HUES6 (cell line): ENCODE measurements at regions not wholly inside any gene's neighbourhood (a gene's known extent, or its start where the extent isn't known, plus 50 kb on each side); places are given as distances from the start of the nearest gene placed in this dataset.
"Not testable (repeated sequence)": the region's sequence is repeated elsewhere in the genome, so short reads cannot be mapped to it uniquely, and the experiment has no call there.

Source experiments
- H3K27ac ChIP-seq: 2 replicates; pipeline ENCODE4 v1.7.0; 2013; ENCODE audit warnings: low read depth, mild to moderate bottlenecking, low read length, inconsistent platforms
- H3K27me3 ChIP-seq: 2 replicates; pipeline ENCODE4 v1.6.1; 2013; ENCODE audit warnings: low read length; ENCODE audit not compliant: control insufficient read depth, insufficient read depth
- H3K36me3 ChIP-seq: 2 replicates; pipeline ENCODE4 v1.6.1; 2013; ENCODE audit warnings: low read length; ENCODE audit not compliant: control insufficient read depth, insufficient read depth
- H3K4me1 ChIP-seq: 2 replicates; pipeline ENCODE4 v1.6.1; 2013; ENCODE audit warnings: low read length; ENCODE audit not compliant: control insufficient read depth, insufficient read depth
- H3K4me3 ChIP-seq: 2 replicates; pipeline ENCODE4 v1.5.1; 2013; ENCODE audit warnings: low read depth, low read length
- H3K9ac ChIP-seq: one replicate; pipeline ENCODE4 v1.6.1; 2013; ENCODE audit warnings: mild to moderate bottlenecking, low read length
- H3K9me3 ChIP-seq: 2 replicates; pipeline ENCODE4 v1.6.1; 2013; ENCODE audit warnings: low read depth, low read length; ENCODE audit not compliant: control insufficient read depth, insufficient read depth

GRCh38 chr2:131425231-131425941 is 50.5 kb upstream of the TUBA3D start:
- peak overlapping the region; percentile 30 for H3K4me3 ChIP-seq
- H3K36me3 ChIP-seq, result no peaks in the 10 kb centered on the region
- peaks cover 2% of the 10 kb centered on the region; the same call in 1 of the 2 replicates for H3K9me3 ChIP-seq
- no peak overlapping the region for H3K9ac ChIP-seq
- peaks cover 19% of the 10 kb centered on the region for H3K4me1 ChIP-seq
- peaks cover 34% of the 10 kb centered on the region for H3K27me3 ChIP-seq
- H3K27ac ChIP-seq, result no peak overlapping the region

DNA sequence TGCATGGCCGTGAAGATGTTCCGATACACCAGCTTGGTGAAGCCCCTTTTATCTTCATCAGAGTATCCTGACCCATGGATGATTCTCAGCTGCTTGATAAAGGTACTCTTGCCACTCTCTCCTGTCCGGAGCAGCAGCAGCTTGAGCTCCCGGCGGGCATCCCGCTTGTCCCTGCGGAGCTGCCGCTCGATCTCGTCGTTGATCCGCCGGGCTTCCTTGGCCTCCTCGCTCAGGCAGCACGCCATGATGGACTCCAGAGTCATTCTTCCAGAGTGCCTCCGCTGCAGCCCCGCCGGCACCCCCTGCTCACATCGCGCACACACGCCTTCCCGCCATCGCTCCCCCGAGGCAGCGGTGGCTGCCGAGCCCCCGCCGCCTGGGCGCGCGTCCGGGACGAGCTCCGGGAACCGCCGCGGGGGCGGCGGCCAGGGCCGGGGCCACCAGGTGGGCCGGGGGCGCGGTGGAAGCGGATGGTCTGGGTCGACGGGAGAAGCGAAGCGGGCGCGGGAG is 51.3 kb upstream of the TUBA3D start:
- peak overlapping the region; percentile 67 for H3K9ac ChIP-seq
- H3K27ac ChIP-seq, H3K36me3 ChIP-seq, H3K9me3 ChIP-seq: not testable (repeated sequence)
- H3K27me3 ChIP-seq, result peaks cover 34% of the 10 kb centered on the region
- H3K4me3 ChIP-seq, result peak overlapping the region; percentile 58
- peaks cover 24% of the 10 kb centered on the region for H3K4me1 ChIP-seq

- H3K9me3 ChIP-seq, H3K36me3 ChIP-seq, H3K4me3 ChIP-seq: not testable (repeated sequence)
- peaks cover 19% of the 10 kb centered on the region for H3K27me3 ChIP-seq
- H3K4me1 ChIP-seq, result peaks cover 31% of the 10 kb centered on the region
- peak overlapping the region; percentile 38 for H3K9ac ChIP-seq
- H3K27ac ChIP-seq, result peak overlapping the region; percentile 42
Observed at GRCh38 chr2:131420751-131421150, 55.2 kb upstream of the TUBA3D start.

DNA sequence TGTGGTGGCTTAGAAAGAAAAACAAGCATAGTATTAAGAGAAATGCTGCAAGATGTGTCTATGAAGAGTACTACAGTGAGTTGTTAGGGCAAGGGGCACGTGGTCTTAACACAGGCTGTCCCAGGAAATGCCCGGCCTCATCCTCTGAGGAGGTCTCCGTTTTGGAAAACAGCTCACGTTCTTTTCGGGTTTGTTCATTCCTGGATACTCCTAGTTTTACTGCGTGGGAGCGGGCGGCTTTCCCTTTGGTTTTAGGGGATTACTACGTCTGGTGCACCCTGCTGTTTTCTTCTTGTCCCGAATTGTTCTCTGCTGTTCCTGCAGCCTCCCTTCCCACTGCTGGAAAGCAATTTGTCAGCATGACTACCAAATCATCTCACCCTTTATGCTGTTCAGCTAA is 55.5 kb upstream of the RAB6D start:
- H3K4me1 ChIP-seq, result peaks cover 31% of the 10 kb centered on the region
- peaks cover 2% of the 10 kb centered on the region; the same call in 1 of the 2 replicates for H3K9me3 ChIP-seq
- H3K4me3 ChIP-seq, result peak overlapping the region; percentile 8
- peak overlapping the region; percentile 60 for H3K9ac ChIP-seq
- peak overlapping the region; percentile 42 for H3K27ac ChIP-seq
- H3K27me3 ChIP-seq, result peaks cover 10% of the 10 kb centered on the region
- H3K36me3 ChIP-seq, result no peaks in the 10 kb centered on the region

DNA sequence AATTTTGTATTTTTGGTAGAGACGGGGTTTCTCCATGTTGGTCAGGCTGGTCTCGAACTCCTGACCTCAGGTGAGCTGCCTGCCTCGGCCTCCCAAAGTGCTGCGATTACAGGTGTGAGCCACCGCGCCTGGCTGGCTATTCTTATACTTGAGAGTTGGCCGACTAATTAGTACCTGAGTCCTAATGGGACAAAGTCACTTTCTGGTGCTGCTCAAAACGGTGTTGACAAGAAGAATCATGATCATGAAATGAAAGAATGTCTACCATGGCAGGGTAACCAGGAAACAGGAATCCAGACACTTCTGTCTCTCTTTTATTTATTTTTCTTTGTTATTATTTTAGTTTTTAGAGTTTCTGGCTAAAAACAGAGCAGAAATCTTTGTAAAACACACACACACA is 54.7 kb upstream of the RAB6D start:
- H3K36me3 ChIP-seq, result no peaks in the 10 kb centered on the region
- no peak overlapping the region for H3K9ac ChIP-seq

DNA sequence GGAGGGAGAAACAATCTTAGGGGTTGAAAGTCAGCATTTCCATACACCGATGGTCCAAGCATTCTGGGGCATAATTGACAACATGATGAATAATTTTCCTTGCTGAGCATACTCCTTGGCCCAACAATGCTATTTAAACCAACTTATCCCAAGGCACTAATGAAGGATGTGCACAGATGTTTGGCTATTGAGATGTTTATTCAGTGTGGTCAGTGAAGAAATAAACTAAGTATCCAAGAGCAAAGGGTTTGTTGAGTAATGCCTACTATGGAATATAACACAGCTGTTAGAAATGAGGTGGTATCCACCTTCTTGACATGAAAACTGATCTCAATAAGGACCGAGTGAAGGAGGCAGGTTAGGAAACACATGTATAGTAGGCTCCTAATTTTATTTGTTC is 53.9 kb upstream of the RAB6D start:
- Histone ChIP-seq H3K4me3 (no peak overlapping the region), H3K27me3 (no peaks in the 10 kb centered on the region), H3K9ac (no peak overlapping the region), H3K27ac (no peak overlapping the region), H3K9me3 (no peaks in the 10 kb centered on the region), H3K36me3 (no peaks in the 10 kb centered on the region), H3K4me1 (peaks cover 30% of the 10 kb centered on the region)

More for the DNA sequence above, 54.7 kb upstream of the RAB6D start:
- Histone ChIP-seq H3K9me3 (no peaks in the 10 kb centered on the region), H3K27me3 (peaks cover 2% of the 10 kb centered on the region), H3K4me3 (no peak overlapping the region), H3K27ac (peak overlapping the region; percentile 42; the same call in 1 of the 2 replicates), H3K4me1 (peaks cover 31% of the 10 kb centered on the region)

- H3K27ac ChIP-seq, result no peak overlapping the region
- peaks cover 3% of the 10 kb centered on the region; the same call in 1 of the 2 replicates for H3K4me1 ChIP-seq
- no peaks in the 10 kb centered on the region for H3K9me3 ChIP-seq
- H3K4me3 ChIP-seq, result no peak overlapping the region
- no peaks in the 10 kb centered on the region for H3K27me3 ChIP-seq
- H3K36me3 ChIP-seq, result no peaks in the 10 kb centered on the region
- no peak overlapping the region for H3K9ac ChIP-seq
Observed at GRCh38 chr2:131413785-131414184, 49.8 kb upstream of the RAB6D start.
